ENCODE measurements at regions not wholly inside any gene's neighbourhood (a gene's known extent, or its start where the extent isn't known, plus 50 kb on each side); places are given as distances from the start of the nearest gene placed in this dataset.

DNA sequence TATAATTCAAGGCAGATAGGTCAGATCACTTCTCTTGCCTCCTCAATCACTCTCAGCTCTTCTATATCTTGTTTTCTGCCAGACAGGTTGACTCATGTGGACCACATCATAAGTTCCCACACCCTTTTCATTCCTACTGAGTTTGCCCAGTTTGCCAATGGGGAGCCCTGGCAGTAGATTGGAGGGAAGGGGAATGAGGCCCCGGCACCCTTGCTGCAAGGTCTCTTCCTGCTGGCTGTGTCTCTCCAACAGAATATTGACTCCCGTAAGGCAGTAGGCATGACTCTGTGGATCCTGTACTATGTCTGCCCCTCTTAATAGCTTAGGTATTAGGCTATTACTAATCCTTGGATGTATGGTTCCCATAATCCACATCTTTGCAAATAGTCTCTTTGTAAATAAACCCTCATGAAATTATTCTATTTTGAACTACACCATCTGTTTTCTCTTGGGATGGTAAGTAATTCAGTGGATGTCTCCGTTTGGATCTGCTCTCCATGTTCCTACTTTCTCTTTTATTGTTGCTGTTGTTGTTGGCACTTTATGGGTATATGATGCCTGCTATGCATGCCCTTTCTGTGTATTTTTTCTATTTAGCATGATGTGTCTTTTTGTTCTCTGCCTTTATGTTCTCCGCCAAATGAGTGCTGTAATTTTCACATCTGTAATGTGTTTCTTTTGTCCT is 65.5 kb upstream of the DCBLD2 start:
- Histone ChIP-seq H3K4me1 (ENCODE audit: insufficient read depth, low read length) (no peaks in the 10 kb centered on the region), H3K9me3 (ENCODE audit: low read length) (no peaks in the 10 kb centered on the region), H3K9ac (ENCODE audit: low read length) (no peak overlapping the region), H3K27me3 (ENCODE audit: control insufficient read depth in 1 of 2, insufficient read depth in 2 of 2, low read length in 2 of 2) (no peaks in the 10 kb centered on the region), H3K4me3 (ENCODE audit: low read depth in 1 of 2, low read length in 2 of 2) (no peak overlapping the region), H3K27ac (ENCODE audit: low read depth, low read length) (no peak overlapping the region), H3K36me3 (ENCODE audit: insufficient read depth, low read length) (no peaks in the 10 kb centered on the region)

DNA sequence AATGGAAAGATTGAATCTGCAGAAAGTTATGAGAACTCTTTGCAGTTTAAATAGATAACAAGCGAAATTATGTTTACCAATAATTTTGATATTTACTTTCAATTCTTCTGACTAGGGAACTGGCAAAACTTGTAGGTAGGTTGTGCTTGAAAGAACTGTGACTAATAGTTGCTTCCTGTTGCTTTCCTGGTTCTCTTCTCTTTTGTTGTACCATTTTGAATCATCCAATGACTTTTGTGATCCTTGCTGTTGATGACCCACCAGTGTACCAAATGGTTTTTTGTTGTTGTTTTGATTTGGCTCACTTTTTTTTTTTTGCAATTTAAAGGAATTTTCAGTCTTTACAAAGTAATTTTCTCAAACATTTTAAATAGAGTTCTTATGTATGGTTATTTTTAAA is 64.9 kb upstream of the DCBLD2 start:
- H3K9me3 ChIP-seq (ENCODE audit: low read length) = no peaks in the 10 kb centered on the region
- no peak overlapping the region for H3K27ac ChIP-seq (ENCODE audit: low read depth, low read length)
- H3K9ac ChIP-seq (ENCODE audit: low read length) = no peak overlapping the region
- H3K4me3 ChIP-seq (ENCODE audit: low read depth in 1 of 2, low read length in 2 of 2) = no peak overlapping the region
- no peaks in the 10 kb centered on the region for H3K4me1 ChIP-seq (ENCODE audit: insufficient read depth, low read length)
- no peaks in the 10 kb centered on the region for H3K36me3 ChIP-seq (ENCODE audit: insufficient read depth, low read length)
- H3K27me3 ChIP-seq (ENCODE audit: control insufficient read depth in 1 of 2, insufficient read depth in 2 of 2, low read length in 2 of 2) = no peaks in the 10 kb centered on the region

DNA sequence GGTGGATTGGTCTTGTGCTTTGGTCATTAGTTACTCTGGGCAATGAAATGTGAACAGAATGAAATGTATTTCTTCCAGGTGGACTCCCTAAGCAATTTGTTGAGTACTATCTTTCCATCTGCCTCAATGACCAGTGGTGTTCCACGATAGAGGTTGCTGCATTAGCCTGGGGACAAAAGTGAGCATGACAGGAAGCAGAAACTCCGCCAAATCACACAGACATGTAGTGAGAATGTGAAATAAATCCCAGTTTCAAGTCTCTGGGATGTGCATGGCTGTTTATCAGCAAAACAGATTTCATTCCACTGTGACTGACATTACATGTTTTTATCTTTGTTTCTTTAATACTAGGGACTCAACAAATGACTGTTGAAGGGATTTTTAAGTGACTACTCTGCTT is 63.3 kb upstream of the DCBLD2 start:
- H3K4me1 ChIP-seq (ENCODE audit: insufficient read depth, low read length) = no peaks in the 10 kb centered on the region
- no peak overlapping the region for H3K27ac ChIP-seq (ENCODE audit: low read depth, low read length)
- no peak overlapping the region for H3K9ac ChIP-seq (ENCODE audit: low read length)
- H3K27me3 ChIP-seq (ENCODE audit: control insufficient read depth in 1 of 2, insufficient read depth in 2 of 2, low read length in 2 of 2) = no peaks in the 10 kb centered on the region
- no peak overlapping the region for H3K4me3 ChIP-seq (ENCODE audit: low read depth in 1 of 2, low read length in 2 of 2)
- H3K36me3 ChIP-seq (ENCODE audit: insufficient read depth, low read length) = no peaks in the 10 kb centered on the region
- no peaks in the 10 kb centered on the region for H3K9me3 ChIP-seq (ENCODE audit: low read length)

DNA sequence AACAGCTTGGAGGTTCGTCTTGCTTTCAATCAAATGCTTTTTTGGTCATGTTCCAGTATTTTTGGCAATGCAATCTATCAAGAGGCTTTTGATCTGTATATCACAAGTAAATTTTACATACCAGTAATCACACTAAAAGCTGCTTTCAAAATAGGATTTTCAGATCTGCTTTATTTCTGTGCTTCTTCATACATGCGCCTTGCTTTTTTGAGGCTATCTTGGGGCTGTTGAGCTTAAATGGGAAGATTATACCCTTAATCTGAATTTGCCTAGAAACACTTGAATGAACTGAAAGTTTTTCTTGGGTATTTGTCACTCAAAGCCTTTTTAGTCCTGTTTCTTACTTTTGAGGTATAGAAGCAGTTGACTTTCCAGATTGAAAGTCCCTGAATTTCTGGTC is 62.1 kb upstream of the DCBLD2 start:
- Histone ChIP-seq H3K4me3 (ENCODE audit: low read depth in 1 of 2, low read length in 2 of 2) (no peak overlapping the region), H3K4me1 (ENCODE audit: insufficient read depth, low read length) (no peaks in the 10 kb centered on the region), H3K9ac (ENCODE audit: low read length) (no peak overlapping the region), H3K27ac (ENCODE audit: low read depth, low read length) (no peak overlapping the region), H3K27me3 (ENCODE audit: control insufficient read depth in 1 of 2, insufficient read depth in 2 of 2, low read length in 2 of 2) (no peaks in the 10 kb centered on the region), H3K36me3 (ENCODE audit: insufficient read depth, low read length) (no peaks in the 10 kb centered on the region), H3K9me3 (ENCODE audit: low read length) (no peaks in the 10 kb centered on the region)

DNA sequence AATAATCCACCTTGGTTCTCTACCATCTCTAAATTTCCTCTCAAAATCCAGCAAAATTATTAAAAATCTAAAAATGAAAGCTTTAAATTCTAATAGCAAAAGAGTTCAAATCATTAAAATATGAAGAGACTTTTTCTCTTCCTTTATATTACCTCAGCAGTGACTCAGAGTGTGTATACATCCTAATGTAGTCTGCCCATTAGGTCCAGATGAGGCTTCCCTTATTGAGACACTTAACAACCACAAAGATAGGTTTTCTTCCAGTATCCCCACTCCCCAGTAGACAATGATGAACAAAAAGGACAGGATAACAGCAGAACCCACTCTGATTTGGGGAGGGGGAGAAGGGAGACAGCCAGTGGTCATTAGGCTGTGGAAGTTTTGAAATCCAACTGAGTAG is 61.5 kb upstream of the DCBLD2 start:
- Histone ChIP-seq H3K27me3 (ENCODE audit: control insufficient read depth in 1 of 2, insufficient read depth in 2 of 2, low read length in 2 of 2) (no peaks in the 10 kb centered on the region), H3K36me3 (ENCODE audit: insufficient read depth, low read length) (no peaks in the 10 kb centered on the region), H3K4me3 (ENCODE audit: low read depth in 1 of 2, low read length in 2 of 2) (no peak overlapping the region), H3K9ac (ENCODE audit: low read length) (no peak overlapping the region), H3K4me1 (ENCODE audit: insufficient read depth, low read length) (no peaks in the 10 kb centered on the region), H3K9me3 (ENCODE audit: low read length) (no peaks in the 10 kb centered on the region), H3K27ac (ENCODE audit: low read depth, low read length) (no peak overlapping the region)

DNA sequence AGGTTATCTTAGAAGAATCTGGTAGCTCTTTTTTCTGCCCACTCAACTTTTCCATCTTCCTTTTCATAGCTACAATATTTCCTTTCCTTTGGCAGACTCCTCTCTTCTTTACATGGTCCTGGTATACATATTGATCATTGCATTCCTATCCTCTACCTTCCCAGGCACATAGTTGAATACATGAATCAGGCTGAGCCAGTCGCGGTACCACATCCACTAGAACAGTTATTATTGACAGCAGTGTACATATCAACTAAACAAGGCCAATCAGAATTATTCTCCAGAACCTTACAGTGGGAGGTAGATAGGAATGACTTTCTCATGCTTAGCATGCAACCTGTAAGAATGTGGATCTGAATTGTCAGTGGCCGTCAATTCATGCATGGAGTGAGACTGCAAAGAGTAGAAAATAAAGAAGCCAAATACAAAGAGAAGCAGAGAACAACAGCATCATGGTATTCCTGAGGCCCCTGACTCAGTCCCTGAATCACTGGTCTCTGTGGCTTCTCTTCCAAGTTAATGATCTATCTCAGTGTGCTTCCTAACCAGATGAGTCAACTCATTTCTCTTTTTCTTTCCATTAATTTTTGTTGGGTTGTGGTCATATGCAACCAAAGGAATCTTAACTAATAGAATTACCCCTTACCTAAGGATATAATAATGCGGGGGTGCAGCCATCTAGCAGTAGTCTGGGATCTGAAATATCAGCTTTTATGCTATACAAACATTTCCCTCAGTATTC is 60.9 kb upstream of the DCBLD2 start:
- Histone ChIP-seq H3K27ac (ENCODE audit: low read depth, low read length) (no peak overlapping the region), H3K9me3 (ENCODE audit: low read length) (no peaks in the 10 kb centered on the region), H3K27me3 (ENCODE audit: control insufficient read depth in 1 of 2, insufficient read depth in 2 of 2, low read length in 2 of 2) (no peaks in the 10 kb centered on the region), H3K4me1 (ENCODE audit: insufficient read depth, low read length) (no peaks in the 10 kb centered on the region), H3K36me3 (ENCODE audit: insufficient read depth, low read length) (no peaks in the 10 kb centered on the region), H3K9ac (ENCODE audit: low read length) (no peak overlapping the region), H3K4me3 (ENCODE audit: low read depth in 1 of 2, low read length in 2 of 2) (no peak overlapping the region)

DNA sequence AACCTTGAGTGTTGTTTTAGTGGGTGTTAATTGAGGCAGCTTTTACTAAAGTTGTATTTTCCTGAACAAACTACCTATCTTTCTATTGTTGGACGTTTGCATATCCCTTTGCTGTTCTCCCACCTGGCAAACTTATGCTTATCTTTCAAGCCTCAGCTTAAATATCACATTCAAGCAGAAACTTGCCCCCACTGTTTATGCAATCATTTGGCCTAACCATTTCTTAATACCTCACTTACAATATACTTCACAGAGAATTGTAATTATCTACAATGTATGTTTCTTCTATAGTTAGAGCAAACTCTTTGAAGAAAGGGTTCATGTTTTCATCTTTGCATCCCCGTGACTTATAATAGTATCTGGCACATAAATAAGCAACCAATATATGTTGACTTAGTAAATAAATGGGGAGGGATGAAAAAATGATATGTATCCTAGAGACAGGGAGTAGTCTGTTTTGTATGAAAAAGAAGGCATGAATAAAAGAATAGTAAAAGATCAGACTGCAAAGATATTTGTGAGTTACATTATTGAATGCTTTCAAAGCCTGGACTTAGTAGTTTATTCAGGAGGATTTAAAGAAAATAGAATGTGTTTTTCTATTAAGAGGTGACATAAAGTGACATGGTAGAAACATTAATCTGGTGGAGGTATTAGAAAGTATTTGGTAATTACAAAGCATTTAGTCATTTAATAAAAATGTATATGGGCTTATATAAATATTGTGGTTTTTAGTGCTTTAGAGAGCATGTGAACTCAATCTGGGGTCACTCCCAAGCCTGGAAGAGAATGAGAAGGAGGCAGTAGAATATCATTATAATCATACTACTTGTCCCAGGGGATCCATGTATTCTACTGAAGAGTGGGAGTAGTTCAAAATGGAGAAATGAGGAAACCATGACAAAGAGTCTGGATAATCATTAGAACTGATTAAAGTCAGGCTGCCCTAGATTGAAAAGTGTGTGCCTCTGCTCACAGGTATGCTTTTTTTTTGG is 60.0 kb upstream of the DCBLD2 start:
- Histone ChIP-seq H3K27ac (ENCODE audit: low read depth, low read length) (no peak overlapping the region), H3K9ac (ENCODE audit: low read length) (no peak overlapping the region)

DNA sequence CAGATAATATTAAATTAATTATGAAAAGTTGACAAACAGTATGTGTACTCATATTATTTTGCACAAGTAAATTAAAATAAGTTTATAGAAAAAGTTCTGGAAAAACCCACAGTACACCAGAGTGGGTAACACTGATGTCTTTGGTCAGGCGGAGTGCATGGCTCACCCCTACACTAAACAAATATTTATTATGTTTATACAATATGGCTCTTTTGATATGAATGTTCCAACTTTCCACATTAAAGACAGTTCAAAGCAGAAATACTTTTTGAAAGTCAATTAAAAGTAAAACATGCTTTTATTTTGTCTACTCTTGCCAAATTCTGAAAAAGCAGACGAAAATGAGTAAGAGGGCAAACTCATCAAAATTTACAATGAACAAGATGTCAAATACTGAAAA is 56.2 kb upstream of the DCBLD2 start:
- Histone ChIP-seq H3K4me1 (ENCODE audit: insufficient read depth, low read length) (no peaks in the 10 kb centered on the region), H3K27me3 (ENCODE audit: control insufficient read depth in 1 of 2, insufficient read depth in 2 of 2, low read length in 2 of 2) (no peaks in the 10 kb centered on the region), H3K4me3 (ENCODE audit: low read depth in 1 of 2, low read length in 2 of 2) (no peak overlapping the region), H3K27ac (ENCODE audit: low read depth, low read length) (no peak overlapping the region), H3K9ac (ENCODE audit: low read length) (no peak overlapping the region), H3K36me3 (ENCODE audit: insufficient read depth, low read length) (no peaks in the 10 kb centered on the region), H3K9me3 (ENCODE audit: low read length) (no peaks in the 10 kb centered on the region)

More for the DNA sequence above, 60.0 kb upstream of the DCBLD2 start:
- Histone ChIP-seq H3K4me3 (ENCODE audit: low read depth in 1 of 2, low read length in 2 of 2) (no peak overlapping the region), H3K36me3 (ENCODE audit: insufficient read depth, low read length) (no peaks in the 10 kb centered on the region), H3K4me1 (ENCODE audit: insufficient read depth, low read length) (no peaks in the 10 kb centered on the region), H3K9me3 (ENCODE audit: low read length) (no peaks in the 10 kb centered on the region), H3K27me3 (ENCODE audit: control insufficient read depth in 1 of 2, insufficient read depth in 2 of 2, low read length in 2 of 2) (no peaks in the 10 kb centered on the region)

DNA sequence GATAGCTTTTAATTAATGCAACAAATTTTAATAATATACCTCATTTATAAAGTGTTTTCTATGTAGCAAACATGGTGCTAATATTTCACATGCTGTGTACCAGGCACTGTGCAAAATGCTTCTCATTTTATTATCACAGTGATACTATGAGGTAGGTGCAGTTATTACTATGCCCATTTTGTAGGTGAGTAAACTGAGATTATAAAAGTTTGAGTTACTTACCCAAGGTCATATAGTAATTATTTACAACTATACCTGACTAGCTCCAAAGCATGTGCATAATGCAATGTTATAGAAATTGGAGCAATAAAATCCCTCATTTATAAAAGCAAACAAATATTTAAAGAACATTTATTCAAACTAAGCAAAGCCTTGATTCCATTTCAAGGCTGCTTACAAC is 54.5 kb upstream of the DCBLD2 start:
- Histone ChIP-seq H3K27me3 (ENCODE audit: control insufficient read depth in 1 of 2, insufficient read depth in 2 of 2, low read length in 2 of 2) (no peaks in the 10 kb centered on the region), H3K4me1 (ENCODE audit: insufficient read depth, low read length) (no peaks in the 10 kb centered on the region), H3K9ac (ENCODE audit: low read length) (no peak overlapping the region), H3K27ac (ENCODE audit: low read depth, low read length) (no peak overlapping the region), H3K9me3 (ENCODE audit: low read length) (no peaks in the 10 kb centered on the region), H3K36me3 (ENCODE audit: insufficient read depth, low read length) (no peaks in the 10 kb centered on the region), H3K4me3 (ENCODE audit: low read depth in 1 of 2, low read length in 2 of 2) (no peak overlapping the region)

DNA sequence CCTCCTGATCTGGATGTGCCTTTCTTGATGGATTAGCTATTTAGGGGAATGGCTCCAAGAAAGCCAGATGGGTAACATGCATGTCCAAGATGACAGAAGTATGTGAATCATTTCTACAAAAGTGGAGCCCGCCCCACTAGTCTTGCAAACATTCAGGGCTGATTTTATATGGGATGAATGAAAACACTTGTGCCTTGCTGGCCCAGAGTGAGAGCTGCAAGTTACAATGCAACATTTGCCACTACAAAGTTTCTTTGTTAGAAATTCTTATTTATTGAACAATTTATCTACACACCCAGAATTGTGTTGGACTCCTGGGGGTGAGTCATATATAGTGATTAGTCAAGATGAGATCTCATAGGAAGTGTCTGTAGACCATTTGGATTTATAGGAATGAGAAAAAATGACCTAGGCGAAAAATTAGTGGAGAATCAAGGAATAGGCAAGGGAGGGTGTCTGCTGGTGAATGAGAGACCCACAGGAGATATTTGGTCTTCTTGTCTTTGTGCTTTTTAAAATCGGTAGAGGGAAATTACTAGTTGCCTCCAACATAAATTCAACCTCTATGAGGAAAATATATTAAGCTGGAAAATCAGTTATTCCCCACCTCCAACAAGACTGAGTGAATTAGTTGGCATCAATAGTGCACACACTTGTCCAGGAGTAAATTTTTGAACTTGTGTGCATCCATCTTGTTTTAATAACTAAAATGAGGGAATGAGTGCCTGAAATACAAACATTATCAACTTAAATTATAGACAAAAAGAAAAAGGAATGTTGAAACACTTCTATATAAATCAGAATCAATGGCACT is 53.5 kb upstream of the DCBLD2 start:
- Histone ChIP-seq H3K27ac (ENCODE audit: low read depth, low read length) (no peak overlapping the region), H3K27me3 (ENCODE audit: control insufficient read depth in 1 of 2, insufficient read depth in 2 of 2, low read length in 2 of 2) (no peaks in the 10 kb centered on the region), H3K36me3 (ENCODE audit: insufficient read depth, low read length) (no peaks in the 10 kb centered on the region), H3K9me3 (ENCODE audit: low read length) (no peaks in the 10 kb centered on the region), H3K4me3 (ENCODE audit: low read depth in 1 of 2, low read length in 2 of 2) (no peak overlapping the region), H3K9ac (ENCODE audit: low read length) (no peak overlapping the region), H3K4me1 (ENCODE audit: insufficient read depth, low read length) (no peaks in the 10 kb centered on the region)

DNA sequence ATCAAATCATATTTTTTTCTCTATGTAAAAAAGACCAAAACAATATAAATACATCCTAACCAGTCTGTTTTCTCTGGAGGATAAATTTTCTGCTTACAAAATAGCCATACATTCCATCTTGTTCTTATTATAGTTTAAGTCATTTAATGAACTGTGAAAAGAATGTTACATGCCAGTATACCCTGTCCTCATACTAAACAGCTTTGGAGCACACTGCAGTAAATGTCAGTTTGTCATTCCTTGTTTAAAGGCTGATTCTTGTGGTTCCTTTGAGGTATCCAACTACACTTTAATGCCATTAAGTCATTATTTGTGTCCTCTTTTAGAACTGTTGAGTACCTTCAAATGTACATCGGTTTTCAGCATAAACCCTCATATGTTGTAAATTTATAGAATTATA is 52.7 kb upstream of the DCBLD2 start:
- Histone ChIP-seq H3K4me1 (ENCODE audit: insufficient read depth, low read length) (no peaks in the 10 kb centered on the region), H3K4me3 (ENCODE audit: low read depth in 1 of 2, low read length in 2 of 2) (no peak overlapping the region), H3K9me3 (ENCODE audit: low read length) (no peaks in the 10 kb centered on the region), H3K27me3 (ENCODE audit: control insufficient read depth in 1 of 2, insufficient read depth in 2 of 2, low read length in 2 of 2) (no peaks in the 10 kb centered on the region), H3K36me3 (ENCODE audit: insufficient read depth, low read length) (no peaks in the 10 kb centered on the region), H3K27ac (ENCODE audit: low read depth, low read length) (no peak overlapping the region), H3K9ac (ENCODE audit: low read length) (no peak overlapping the region)

Data from muscle layer of colon (tissue), 2 donors.